Activated T-cell treated with anti-CD3 and anti-CD28 coated beads, Interleukin-2, amount 50 U/mL, for 24 hours (primary cell): ENCODE measurements at regions not wholly inside any gene's neighbourhood (a gene's known extent, or its start where the extent isn't known, plus 50 kb on each side); places are given as distances from the start of the nearest gene placed in this dataset.

Experiments
- DNase-seq: peaks from one replicate; pipeline ENCODE4 v3.0.0-alpha.2; 2020
- H3K27ac Mint-ChIP-seq: 2 replicates; pipeline ENCODE4 v1.8.0; 2020; ENCODE audit warnings: mild to moderate bottlenecking, mixed read lengths
- H3K27me3 Mint-ChIP-seq: 2 replicates; pipeline ENCODE4 v1.8.0; 2020; ENCODE audit warnings: mixed read lengths
- H3K36me3 Mint-ChIP-seq: 2 replicates; pipeline ENCODE4 v1.8.0; 2020; ENCODE audit warnings: low read depth, mixed read lengths
- H3K4me1 Mint-ChIP-seq: 2 replicates; pipeline ENCODE4 v1.8.0; 2020; ENCODE audit warnings: low read depth, mixed read lengths
- H3K4me3 Mint-ChIP-seq: 2 replicates; pipeline ENCODE4 v1.8.0; 2020; ENCODE audit warnings: mild to moderate bottlenecking, moderate library complexity, mixed read lengths
- H3K9me3 Mint-ChIP-seq: 2 replicates; pipeline ENCODE4 v1.8.0; 2020; ENCODE audit warnings: mixed read lengths

DNA sequence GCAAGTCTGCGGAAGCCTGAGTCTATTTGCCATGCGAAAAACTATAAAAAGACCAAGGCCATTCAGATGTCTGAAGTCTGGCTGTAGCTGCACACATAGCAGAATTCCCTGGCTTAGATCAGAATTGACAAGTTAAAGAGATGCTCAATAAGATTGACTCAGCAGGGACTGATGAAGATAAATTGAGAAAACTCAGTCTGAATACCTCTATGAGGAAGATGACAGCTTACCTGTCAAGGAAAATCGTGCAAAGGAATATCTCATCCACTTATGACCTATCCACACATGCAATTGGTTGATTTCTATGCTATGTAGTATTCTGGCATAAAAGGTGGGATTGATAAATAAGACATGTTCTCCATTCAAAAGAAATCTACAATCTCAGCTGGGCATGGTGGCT lies 288.6 kb downstream of the BAMBI start:
- Mint-ChIP-seq H3K9me3 (peaks cover 2% of the 10 kb centered on the region), H3K36me3 (no peaks in the 10 kb centered on the region), H3K4me1 (no peaks in the 10 kb centered on the region), H3K27me3 (peaks cover 2% of the 10 kb centered on the region), H3K4me3 (no peak overlapping the region), H3K27ac (no peak overlapping the region)
- no peak for DNase-seq

DNA sequence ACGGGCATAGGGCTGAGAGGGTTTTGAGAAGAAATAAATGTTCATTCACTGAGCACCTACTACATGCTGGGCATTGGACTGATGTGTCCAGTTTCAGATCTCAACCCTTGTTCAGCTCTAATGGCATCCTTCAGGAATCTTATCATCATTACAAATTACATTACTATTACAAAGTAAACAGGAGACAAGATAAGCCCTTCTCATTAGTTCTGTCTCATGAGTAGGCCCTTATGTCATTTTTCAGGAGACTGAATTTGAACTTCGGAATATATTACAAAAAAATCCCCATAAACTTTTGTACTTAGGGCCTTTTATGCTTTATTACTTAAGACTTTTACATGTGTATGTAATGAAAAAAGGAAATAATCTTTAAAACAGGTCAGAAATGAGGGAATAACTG lies 289.7 kb downstream of the BAMBI start:
- H3K36me3 Mint-ChIP-seq: no peaks in the 10 kb centered on the region
- no peak overlapping the region for H3K27ac Mint-ChIP-seq
- no peak for DNase-seq
- H3K4me3 Mint-ChIP-seq: no peak overlapping the region
- peaks cover 2% of the 10 kb centered on the region for H3K9me3 Mint-ChIP-seq
- H3K27me3 Mint-ChIP-seq: peaks cover 2% of the 10 kb centered on the region
- H3K4me1 Mint-ChIP-seq: no peaks in the 10 kb centered on the region

DNA sequence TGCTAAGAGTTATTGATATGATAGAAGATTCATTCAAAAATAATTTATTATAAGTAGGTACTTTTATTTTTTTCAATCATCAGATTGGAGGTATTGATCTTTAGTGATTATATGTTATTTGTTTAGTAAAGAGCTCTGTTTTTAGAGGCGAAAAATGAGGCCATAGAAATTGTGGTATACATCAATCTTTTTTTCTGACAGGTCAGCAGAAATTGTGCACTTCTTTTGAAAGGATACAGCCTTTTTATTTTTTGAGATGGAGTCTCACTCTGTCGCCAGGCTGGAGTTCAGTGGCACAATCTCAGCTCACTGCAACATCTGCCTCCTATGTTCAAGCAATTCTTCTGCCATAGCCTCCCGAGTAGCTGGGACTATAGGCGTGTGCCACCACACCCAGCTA lies 292.1 kb downstream of the BAMBI start:
- Mint-ChIP-seq H3K27ac (no peak overlapping the region), H3K9me3 (peaks cover 2% of the 10 kb centered on the region), H3K36me3 (no peaks in the 10 kb centered on the region), H3K4me3 (no peak overlapping the region), H3K4me1 (no peaks in the 10 kb centered on the region), H3K27me3 (peaks cover 2% of the 10 kb centered on the region)
- DNase-seq: no peak

DNA sequence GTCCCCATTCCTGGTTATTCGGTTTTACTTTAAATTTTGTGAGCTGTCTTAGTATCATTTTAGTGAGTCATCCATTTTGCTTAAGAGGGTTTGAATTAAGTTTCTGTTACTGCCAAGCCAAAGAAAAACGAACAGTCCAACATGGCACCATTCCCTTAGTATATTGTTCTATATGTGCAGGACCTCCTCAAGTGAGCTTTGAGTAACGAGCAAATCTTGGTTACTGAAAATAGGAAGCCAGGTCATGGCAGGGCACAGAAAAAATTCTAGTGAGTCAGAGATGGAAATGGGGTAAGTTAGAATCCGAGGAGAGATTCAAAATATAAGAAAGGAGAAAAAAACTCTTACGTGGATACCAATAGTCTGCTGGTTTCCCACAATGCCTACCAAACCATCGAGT lies 292.9 kb downstream of the BAMBI start:
- Mint-ChIP-seq H3K9me3 (peaks cover 2% of the 10 kb centered on the region), H3K4me1 (no peaks in the 10 kb centered on the region), H3K4me3 (no peak overlapping the region), H3K27me3 (peaks cover 2% of the 10 kb centered on the region), H3K27ac (no peak overlapping the region), H3K36me3 (no peaks in the 10 kb centered on the region)
- DNase-seq: no peak

DNA sequence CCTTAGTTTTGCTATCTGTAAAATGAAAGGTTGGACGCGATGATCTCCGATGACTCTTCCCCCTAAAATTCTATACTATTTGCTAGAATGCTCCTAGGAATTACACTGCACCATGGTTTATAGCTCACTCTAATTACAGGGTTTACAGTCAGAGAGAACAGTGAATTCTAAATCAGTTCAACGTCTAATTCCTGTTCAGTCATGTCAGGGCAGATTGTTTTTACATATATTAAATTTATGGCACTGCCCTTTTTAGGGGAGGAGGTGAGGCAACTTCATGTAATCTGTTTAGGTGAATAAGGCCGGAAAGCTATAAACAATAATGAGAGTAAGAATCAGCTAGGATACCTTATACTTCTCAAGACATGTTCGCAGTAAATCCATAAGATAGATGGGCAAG lies 293.9 kb downstream of the BAMBI start:
- H3K9me3 Mint-ChIP-seq: peaks cover 2% of the 10 kb centered on the region
- no peaks in the 10 kb centered on the region for H3K36me3 Mint-ChIP-seq
- H3K27ac Mint-ChIP-seq: no peak overlapping the region
- H3K27me3 Mint-ChIP-seq: no peaks in the 10 kb centered on the region
- H3K4me3 Mint-ChIP-seq: no peak overlapping the region
- H3K4me1 Mint-ChIP-seq: no peaks in the 10 kb centered on the region
- DNase-seq: no peak

DNA sequence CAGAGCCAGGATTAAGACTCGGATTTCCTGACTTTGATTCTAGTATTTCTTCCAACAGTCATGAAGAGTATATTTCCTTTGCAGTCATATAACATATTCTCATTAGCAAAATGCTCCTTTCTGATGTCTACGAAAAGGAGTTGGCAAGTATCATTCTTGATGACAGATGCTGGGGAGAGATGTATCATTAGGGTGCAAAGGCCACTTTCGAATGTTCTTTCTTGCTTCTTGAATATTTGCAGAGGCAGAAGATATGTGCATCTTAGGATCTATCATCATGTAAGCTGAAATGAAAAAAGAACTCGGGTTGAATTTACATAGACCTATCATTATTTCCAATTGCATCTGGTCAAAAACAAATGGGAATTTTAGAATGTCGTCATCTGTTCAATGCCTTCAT lies 294.4 kb downstream of the BAMBI start:
- no peaks in the 10 kb centered on the region for H3K4me1 Mint-ChIP-seq
- DNase-seq: no peak
- no peaks in the 10 kb centered on the region for H3K27me3 Mint-ChIP-seq
- no peak overlapping the region for H3K4me3 Mint-ChIP-seq
- no peak overlapping the region for H3K27ac Mint-ChIP-seq
- no peaks in the 10 kb centered on the region for H3K36me3 Mint-ChIP-seq
- peaks cover 2% of the 10 kb centered on the region for H3K9me3 Mint-ChIP-seq

DNA sequence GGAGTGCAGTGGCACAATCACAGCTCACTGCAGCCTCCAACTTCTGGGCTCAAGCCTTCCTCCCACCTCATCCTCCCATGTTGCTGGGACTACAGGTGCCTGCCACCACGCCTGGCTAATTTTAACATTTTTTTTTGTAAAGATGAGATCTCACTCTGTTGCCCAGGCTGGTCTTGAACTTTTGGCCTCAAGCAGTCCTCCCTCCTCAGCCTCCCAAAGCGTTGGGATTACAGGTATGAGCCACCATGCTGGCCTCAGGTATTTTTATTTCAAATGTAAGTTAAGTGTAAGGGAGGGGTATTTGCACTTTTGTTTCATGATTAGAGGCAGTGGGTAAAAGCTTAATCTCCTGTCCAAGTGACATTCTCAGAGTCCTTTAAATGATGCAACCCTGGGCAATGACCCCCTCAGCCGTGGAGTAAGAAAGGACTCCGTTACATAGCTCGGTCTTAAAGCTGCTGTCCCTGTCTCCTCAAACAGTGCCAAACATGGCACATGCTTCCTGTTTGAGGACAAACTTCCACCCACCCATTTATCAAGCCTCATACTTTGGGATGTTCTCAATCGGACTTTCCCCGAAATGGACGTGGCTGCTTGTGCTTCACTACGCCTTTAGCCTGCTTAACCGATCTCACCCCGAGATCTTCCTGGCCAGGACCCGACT lies 296.1 kb downstream of the BAMBI start:
- DNase-seq: no peak
- H3K36me3 Mint-ChIP-seq: no peaks in the 10 kb centered on the region
- H3K4me1 Mint-ChIP-seq: no peaks in the 10 kb centered on the region
- peaks cover 5% of the 10 kb centered on the region for H3K27me3 Mint-ChIP-seq
- no peak overlapping the region for H3K4me3 Mint-ChIP-seq
- H3K27ac Mint-ChIP-seq: no peak overlapping the region
- peaks cover 7% of the 10 kb centered on the region for H3K9me3 Mint-ChIP-seq

DNA sequence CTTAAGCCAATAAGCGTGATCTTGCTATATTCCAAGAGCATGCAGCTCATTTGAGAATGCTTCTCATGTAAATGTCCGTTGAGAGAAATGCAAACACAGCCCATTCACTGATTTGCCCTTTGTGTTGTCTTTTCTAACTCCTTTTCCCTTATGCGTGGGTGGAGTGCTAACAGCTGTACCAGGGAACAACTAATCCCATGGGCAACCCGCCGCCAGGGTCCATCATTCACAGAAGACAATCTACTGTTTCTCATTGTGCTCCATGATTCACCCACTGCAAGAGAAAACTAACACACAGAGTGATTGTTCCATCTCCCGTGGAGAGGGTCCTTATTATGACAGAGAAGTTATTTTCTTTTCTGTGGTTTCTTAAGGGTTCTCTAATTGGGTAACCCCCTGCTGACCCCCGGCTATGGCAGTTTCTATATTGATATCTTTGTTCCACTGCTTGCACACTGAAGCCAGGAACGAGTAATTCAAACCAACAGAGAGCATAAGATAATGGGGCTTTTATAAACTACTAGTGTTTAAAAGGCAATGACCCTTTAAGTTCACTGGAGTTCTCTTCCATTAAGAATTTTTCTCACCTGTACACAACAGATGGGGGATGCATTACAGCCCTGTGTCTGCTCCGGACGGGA lies 298.7 kb downstream of the BAMBI start:
- Mint-ChIP-seq H3K9me3 (peaks cover 5% of the 10 kb centered on the region), H3K4me3 (no peak overlapping the region), H3K27me3 (peaks cover 5% of the 10 kb centered on the region), H3K4me1 (no peaks in the 10 kb centered on the region), H3K27ac (no peak overlapping the region), H3K36me3 (no peaks in the 10 kb centered on the region)
- no peak for DNase-seq

DNA sequence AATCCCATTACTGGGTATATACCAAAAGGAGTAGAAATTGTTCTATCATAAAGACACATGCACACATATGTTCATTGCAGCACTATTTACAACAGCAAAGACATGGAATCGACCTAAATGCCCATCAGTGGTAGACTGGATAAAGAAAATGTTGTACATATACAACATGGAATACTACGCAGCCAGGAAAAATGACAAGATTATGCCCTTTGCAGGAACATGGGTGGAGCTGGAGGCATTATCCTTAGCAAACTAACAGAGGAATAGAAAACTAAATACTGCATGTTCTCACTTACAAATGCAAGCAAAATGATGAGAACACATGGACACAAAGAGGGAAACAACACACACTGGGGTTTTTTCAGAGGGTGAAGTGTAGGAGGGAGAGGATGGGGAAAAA lies 300.2 kb downstream of the BAMBI start:
- DNase-seq: no peak

DNA sequence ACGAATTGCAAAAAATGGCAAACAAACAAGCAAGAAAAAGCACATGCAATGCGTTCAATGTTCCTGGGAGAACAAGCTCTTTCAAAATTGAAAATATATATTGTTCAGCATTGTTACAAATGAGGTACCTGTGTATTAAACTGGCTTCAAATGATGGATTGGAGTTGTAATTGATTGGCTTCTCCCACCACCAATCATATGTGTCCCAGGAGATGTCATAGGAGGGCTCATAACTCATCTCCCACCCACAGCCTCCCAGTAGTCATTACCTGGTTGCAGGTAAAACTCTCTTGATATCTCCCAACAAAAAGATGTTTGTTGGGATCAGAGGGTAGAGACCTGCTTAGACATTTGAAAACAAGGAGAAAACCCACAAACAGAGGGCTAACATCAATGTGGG lies 302.9 kb downstream of the BAMBI start:
- no peak for DNase-seq
- no peaks in the 10 kb centered on the region for H3K36me3 Mint-ChIP-seq

More for the DNA sequence above, 300.2 kb downstream of the BAMBI start:
- Mint-ChIP-seq H3K27ac (no peak overlapping the region), H3K36me3 (no peaks in the 10 kb centered on the region), H3K27me3 (peaks cover 5% of the 10 kb centered on the region), H3K4me1 (no peaks in the 10 kb centered on the region), H3K9me3 (peaks cover 5% of the 10 kb centered on the region), H3K4me3 (no peak overlapping the region)

DNA sequence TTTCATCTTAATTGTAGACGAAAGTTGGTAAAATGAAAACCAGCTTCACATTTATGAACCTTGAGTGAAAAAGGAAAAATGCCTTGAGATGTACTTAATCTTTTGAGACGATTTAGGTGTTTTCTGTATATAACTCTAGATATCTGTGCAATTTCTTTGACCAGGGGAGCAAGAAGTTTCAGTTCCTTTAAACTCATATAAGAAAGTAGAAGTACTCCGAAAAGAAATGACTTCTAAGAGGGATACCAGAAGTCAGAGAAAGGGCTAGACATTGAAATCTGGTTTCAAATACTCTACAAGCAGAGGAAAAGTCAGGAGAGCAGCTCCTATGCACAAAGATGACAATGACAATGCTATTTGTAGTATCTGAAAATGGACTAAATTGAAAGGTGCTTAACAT lies 303.7 kb downstream of the BAMBI start:
- no peak overlapping the region for H3K4me3 Mint-ChIP-seq
- no peak overlapping the region for H3K27ac Mint-ChIP-seq
- peaks cover 5% of the 10 kb centered on the region for H3K9me3 Mint-ChIP-seq
- peaks cover 5% of the 10 kb centered on the region for H3K27me3 Mint-ChIP-seq
- no peak for DNase-seq
- no peaks in the 10 kb centered on the region for H3K4me1 Mint-ChIP-seq
- H3K36me3 Mint-ChIP-seq: no peaks in the 10 kb centered on the region

More for the DNA sequence above, 302.9 kb downstream of the BAMBI start:
- Mint-ChIP-seq H3K27ac (no peak overlapping the region), H3K4me1 (no peaks in the 10 kb centered on the region), H3K4me3 (no peak overlapping the region), H3K27me3 (peaks cover 5% of the 10 kb centered on the region), H3K9me3 (peaks cover 5% of the 10 kb centered on the region)

DNA sequence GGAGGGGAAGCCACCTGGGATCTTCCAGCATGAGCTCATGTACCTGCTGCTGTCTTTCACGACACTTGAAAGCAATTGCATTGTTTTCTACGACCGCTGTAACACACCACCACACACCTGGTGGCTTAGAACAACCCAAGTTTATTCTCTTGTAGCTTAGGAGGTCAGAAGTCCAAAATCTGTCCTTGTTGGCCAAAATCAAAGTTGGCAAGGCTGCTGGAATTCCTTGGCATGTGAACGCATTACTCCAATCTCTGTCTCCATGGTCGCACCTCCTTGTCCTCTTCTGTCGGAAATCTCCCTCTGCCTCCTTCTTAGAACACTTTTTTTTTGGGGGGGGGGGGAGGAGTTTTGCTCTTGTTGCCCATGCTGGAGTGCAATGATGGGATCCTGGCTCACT lies 305.7 kb downstream of the BAMBI start:
- Mint-ChIP-seq H3K36me3 (no peaks in the 10 kb centered on the region), H3K4me3 (no peak overlapping the region), H3K27me3 (no peaks in the 10 kb centered on the region), H3K4me1 (no peaks in the 10 kb centered on the region), H3K27ac (no peak overlapping the region), H3K9me3 (no peaks in the 10 kb centered on the region)
- no peak for DNase-seq

DNA sequence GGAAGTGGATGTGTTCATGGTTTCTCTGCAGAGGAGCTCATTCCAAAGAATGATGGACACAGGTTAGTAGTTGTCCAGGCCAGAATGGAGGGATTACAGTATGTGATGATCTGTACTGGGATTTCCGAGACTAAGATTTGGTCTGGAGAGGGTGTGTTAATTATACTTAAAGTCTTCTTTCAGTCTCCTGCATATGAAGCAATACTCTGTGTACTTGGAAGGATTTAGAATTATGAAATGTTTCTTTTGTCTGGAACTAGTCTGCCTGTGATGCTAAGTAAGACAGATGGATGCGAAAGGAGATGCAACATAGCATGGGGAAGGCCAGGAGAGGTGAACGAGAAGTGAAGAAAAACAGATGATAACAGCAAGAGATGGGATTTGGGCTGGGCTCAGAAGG lies 305.1 kb upstream of the LYZL1 start:
- no peaks in the 10 kb centered on the region for H3K36me3 Mint-ChIP-seq
- no peaks in the 10 kb centered on the region for H3K9me3 Mint-ChIP-seq
- no peak overlapping the region for H3K27ac Mint-ChIP-seq
- DNase-seq: no peak
- peaks cover 2% of the 10 kb centered on the region for H3K27me3 Mint-ChIP-seq
- no peaks in the 10 kb centered on the region for H3K4me1 Mint-ChIP-seq
- no peak overlapping the region for H3K4me3 Mint-ChIP-seq

DNA sequence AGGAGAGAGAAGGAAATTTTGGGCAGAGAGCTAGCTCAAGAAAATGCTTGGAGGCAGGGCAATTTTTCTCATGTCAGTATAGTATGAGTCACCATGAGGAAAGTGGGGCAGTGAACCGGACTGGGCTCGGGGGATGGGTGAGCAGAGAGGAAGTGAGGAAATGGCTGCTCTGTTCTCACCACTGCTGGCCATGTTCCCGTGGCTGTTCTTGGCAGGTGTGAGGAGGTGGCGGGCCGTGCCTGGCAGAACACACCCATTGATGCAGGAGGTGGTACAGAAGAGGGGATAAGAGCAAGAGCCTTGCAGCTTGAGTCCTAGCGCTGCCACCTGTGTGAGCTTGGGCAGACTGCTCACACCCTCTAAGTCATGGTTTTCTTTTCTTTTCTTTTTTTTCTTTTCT lies 304.4 kb upstream of the LYZL1 start:
- H3K4me1 Mint-ChIP-seq: no peaks in the 10 kb centered on the region
- no peak for DNase-seq
- no peaks in the 10 kb centered on the region for H3K36me3 Mint-ChIP-seq
- no peak overlapping the region for H3K27ac Mint-ChIP-seq
- H3K4me3 Mint-ChIP-seq: no peak overlapping the region
- H3K9me3 Mint-ChIP-seq: no peaks in the 10 kb centered on the region
- H3K27me3 Mint-ChIP-seq: peaks cover 2% of the 10 kb centered on the region

DNA sequence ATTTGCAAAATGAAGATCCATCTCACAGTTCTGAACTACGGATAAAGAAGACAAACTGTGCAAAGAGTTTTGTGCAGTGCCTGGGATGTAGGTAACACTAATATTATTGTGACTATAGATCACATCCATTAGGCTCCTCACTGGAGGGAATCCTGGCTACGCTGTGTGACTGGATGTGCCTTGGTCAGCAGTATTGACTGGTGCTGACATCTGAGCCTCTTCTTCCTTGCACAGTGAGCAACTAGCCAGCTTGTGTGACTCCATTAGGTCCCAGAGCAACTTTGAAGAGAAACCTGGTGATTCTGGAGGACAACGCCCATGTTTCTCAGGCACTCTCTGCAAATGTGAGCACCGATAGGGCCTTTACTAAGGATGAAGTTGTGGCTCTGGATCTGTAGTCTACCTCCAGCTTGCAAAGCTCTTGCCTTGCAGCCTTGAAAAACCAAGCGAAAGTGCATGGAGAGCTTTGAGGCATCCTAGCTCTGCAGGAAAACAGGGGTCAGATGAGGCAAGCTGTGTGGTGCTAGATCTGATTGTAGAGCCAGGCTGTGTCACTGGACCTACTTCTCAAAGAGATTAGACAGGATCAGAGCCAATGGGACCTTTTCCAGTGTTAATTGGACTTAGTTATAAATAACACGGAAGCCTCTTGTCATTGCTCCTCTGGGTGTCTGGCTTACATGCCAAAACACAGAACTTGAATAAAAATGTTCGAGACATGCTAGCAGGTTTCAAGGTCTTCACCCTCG lies 303.6 kb upstream of the LYZL1 start:
- Mint-ChIP-seq H3K36me3 (no peaks in the 10 kb centered on the region), H3K4me1 (no peaks in the 10 kb centered on the region), H3K27ac (no peak overlapping the region), H3K9me3 (no peaks in the 10 kb centered on the region), H3K27me3 (peaks cover 2% of the 10 kb centered on the region), H3K4me3 (no peak overlapping the region)
- no peak for DNase-seq
